Small intestine (tissue), 7 donors: ENCODE measurements at regions not wholly inside any gene's neighbourhood (a gene's known extent, or its start where the extent isn't known, plus 50 kb on each side); places are given as distances from the start of the nearest gene placed in this dataset.
"Not testable (repeated sequence)": the region's sequence is repeated elsewhere in the genome, so short reads cannot be mapped to it uniquely, and the experiment has no call there.

Experiments
- DNase-seq, 2 donors: peaks; one replicate each; pipeline versions ENCODE4 v3.0.0 to v3.0.0-alpha.2; 2013
- FAIRE-seq: peaks from 2 replicates; lab custom pipeline; 2012; peaks lifted over from hg19 to GRCh38; lab: Jason Lieb, UNC
- H3K27ac ChIP-seq, 3 donors: one replicate each; pipeline ENCODE4 v1.5.1; 2013; ENCODE audit warnings: low read length in 2 of 3, mild to moderate bottlenecking in 2 of 3, control low read depth in 1 of 3, inconsistent platforms in 1 of 3, low read depth in 1 of 3, moderate library complexity in 1 of 3
- H3K27me3 ChIP-seq, 3 donors: one replicate each; pipeline ENCODE4 v1.6.1; 2013; ENCODE audit warnings: low read length in 3 of 3, inconsistent platforms in 1 of 3; ENCODE audit not compliant: control insufficient read depth in 3 of 3, insufficient read depth in 3 of 3
- H3K36me3 ChIP-seq, 3 donors: one replicate each; pipeline ENCODE4 v1.6.1; 2013; ENCODE audit warnings: low read length in 3 of 3, inconsistent platforms in 1 of 3, low read depth in 1 of 3, mild to moderate bottlenecking in 1 of 3, moderate library complexity in 1 of 3; ENCODE audit not compliant: control insufficient read depth in 3 of 3, insufficient read depth in 2 of 3
- H3K4me1 ChIP-seq, 3 donors: one replicate each; pipeline ENCODE4 v1.6.1; 2013; ENCODE audit warnings: low read length in 2 of 3, inconsistent platforms in 1 of 3, low read depth in 1 of 3, mild to moderate bottlenecking in 1 of 3, moderate library complexity in 1 of 3; ENCODE audit not compliant: control insufficient read depth in 3 of 3, insufficient read depth in 2 of 3
- H3K4me3 ChIP-seq, 3 donors: one replicate each; pipeline ENCODE4 v1.5.1; 2013; ENCODE audit warnings: low read length in 3 of 3, control low read depth in 1 of 3, inconsistent platforms in 1 of 3, low read depth in 1 of 3, mild to moderate bottlenecking in 1 of 3, moderate library complexity in 1 of 3
- H3K9me3 ChIP-seq, 2 donors: one replicate each; pipeline ENCODE4 v1.6.1; 2013; ENCODE audit warnings: low read depth in 1 of 2, low read length in 1 of 2; ENCODE audit not compliant: control insufficient read depth in 2 of 2, insufficient read depth in 1 of 2
- WGBS, 3 donors: extraction: QIAGEN DNeasy Blood & Tissue Kit; methylation state at CpG; one replicate each; pipeline ENCODE4 v1.1.7; 2013; 5-methylcytosine and 5-hydroxymethylcytosine counted together
- donor health status: healthy with polysubstance abuse.
- donor health status: control.
- donor health status: control.
- donor health status: Bipolar disorder and iron deficiency.
- donor health status: healthy.

DNA sequence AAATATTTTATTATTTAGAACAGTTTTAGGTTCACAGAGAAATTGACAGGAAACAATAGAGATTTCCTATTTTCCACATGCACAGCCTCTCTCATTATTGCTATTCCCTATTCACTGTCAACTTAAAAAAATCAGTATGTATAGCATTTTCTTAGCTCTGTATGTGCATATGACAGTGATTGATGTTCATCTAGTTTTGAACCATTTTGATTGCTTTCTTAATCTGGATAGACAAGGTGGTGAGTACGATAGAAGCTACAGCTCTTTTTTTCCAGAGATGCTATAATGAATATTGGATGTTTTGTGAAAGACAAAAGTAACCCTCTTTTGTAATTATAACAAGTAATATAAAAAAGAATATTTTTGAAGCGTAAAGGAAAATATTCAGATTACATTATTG is 201.2 kb upstream of the ARRDC3 start:
- DNase-seq (no peak), FAIRE-seq (no peak)
- no peaks in the 10 kb centered on the region for H3K4me1 ChIP-seq
- no peaks in the 10 kb centered on the region for H3K36me3 ChIP-seq
- no peak overlapping the region for H3K27ac ChIP-seq
- no peaks in the 10 kb centered on the region for H3K27me3 ChIP-seq
- H3K9me3 ChIP-seq, result peaks cover 0 to 5% of the 10 kb centered on the region in 2 donors
- WGBS, 3 donors, result 84 to 89% (median 85%) methylated on average over 2 of the region's 2 CpGs
- no peak overlapping the region for H3K4me3 ChIP-seq

DNA sequence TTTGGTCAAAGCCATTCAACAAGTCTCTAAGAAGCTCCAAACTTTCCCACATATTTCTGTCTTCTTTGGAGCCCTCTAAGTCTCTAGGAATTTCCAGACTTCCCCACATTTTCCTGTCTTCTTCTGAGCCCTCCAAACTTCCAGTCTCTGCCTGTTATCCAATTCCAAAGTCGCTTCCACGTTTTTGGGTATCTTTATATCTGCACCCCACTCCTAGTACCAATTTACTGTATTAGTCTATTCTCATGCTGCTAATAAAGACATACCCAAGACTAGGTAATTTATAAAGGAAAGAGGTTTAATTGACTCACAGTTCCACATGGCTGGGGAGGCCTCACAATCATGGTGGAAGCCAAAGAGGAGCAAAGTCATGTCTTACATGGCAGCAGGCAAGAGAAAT is 182.9 kb upstream of the ARRDC3 start:
- 82 to 89% (median 85%) methylated on average over 2 of the region's 2 CpGs for WGBS, 3 donors
- H3K27ac ChIP-seq, DNase-seq, H3K27me3 ChIP-seq, H3K4me3 ChIP-seq, H3K4me1 ChIP-seq, H3K36me3 ChIP-seq, FAIRE-seq: not testable (repeated sequence)
- peaks cover 0 to 25% of the 10 kb centered on the region in 2 donors for H3K9me3 ChIP-seq

DNA sequence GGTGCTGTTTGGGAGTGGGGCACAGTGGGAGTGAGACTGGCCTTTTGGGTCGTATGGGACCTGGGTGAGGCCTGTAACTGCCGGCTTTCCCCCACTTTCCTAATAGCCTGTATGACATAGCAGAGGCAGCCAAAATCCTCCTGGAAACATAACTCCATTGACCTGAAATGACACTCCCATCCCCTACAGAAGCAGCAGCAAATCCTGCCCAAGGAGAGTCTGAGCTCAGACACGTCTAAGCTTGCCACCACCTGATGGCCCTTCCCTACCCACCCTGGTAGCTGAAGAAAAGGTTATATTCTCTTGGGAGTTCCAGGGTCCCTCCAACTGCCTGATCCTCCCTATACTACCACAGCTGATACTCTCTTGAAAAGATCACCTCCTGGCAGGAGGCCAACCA is 179.8 kb upstream of the ARRDC3 start:
- H3K4me1 ChIP-seq, result no peaks in the 10 kb centered on the region
- H3K4me3 ChIP-seq, result no peak overlapping the region
- 76 to 82% (median 81%) methylated on average over 3 of the region's 3 CpGs for WGBS, 3 donors
- FAIRE-seq (no peak), DNase-seq (no peak)
- no peak overlapping the region for H3K27ac ChIP-seq
- H3K27me3 ChIP-seq, result no peaks in the 10 kb centered on the region
- H3K9me3 ChIP-seq, result peaks cover 0 to 25% of the 10 kb centered on the region in 2 donors
- no peaks in the 10 kb centered on the region for H3K36me3 ChIP-seq

DNA sequence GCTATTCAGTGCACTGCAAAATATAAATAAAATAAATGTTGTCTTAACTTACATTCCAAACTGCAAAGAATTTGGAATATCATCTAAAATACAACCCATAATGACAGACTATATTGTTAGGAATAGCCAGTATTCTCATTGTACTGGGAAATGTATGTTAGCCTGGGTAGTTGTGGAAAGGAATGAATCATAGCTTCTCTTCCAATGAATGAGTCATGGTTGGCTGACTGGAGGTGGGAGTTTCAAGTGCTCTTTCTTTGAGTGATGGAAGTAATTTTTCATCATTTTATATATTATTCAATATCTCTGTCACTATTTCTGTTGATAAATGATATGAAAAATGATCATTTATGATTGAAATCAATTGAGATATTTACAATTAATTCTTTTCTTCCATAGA is 158.6 kb upstream of the ARRDC3 start:
- H3K9me3 ChIP-seq, result no peaks in the 10 kb centered on the region
- no peaks in the 10 kb centered on the region for H3K27me3 ChIP-seq
- no peaks in the 10 kb centered on the region for H3K36me3 ChIP-seq
- H3K4me3 ChIP-seq, result no peak overlapping the region
- no peak for FAIRE-seq
- H3K27ac ChIP-seq, result no peak overlapping the region
- no peak for DNase-seq
- H3K4me1 ChIP-seq, result no peaks in the 10 kb centered on the region

DNA sequence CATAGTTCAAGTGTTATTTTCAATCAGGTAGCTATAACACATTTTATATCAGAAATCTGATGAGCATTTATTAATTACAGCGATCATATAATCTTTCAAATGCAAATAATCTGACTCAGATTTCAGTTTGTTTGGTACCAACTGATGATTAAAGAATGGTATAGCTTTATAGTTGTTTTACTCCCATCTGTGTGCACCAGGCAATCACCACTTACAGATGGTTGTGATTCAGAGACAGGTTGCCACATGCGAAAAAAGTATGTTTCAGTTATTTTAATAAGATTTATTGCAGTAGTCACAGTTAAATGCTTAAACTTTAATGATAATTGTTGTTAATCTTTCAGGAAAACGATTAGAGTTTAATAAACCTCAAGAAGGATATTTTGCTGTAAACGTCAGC is 155.1 kb upstream of the ARRDC3 start:
- no peaks in the 10 kb centered on the region for H3K4me1 ChIP-seq
- H3K9me3 ChIP-seq, result no peaks in the 10 kb centered on the region
- H3K36me3 ChIP-seq, result no peaks in the 10 kb centered on the region
- DNase-seq (no peak), FAIRE-seq (no peak)
- 73 to 81% (median 73%) methylated on average over 4 of the region's 4 CpGs for WGBS, 3 donors
- no peak overlapping the region for H3K4me3 ChIP-seq
- no peaks in the 10 kb centered on the region for H3K27me3 ChIP-seq
- no peak overlapping the region for H3K27ac ChIP-seq

DNA sequence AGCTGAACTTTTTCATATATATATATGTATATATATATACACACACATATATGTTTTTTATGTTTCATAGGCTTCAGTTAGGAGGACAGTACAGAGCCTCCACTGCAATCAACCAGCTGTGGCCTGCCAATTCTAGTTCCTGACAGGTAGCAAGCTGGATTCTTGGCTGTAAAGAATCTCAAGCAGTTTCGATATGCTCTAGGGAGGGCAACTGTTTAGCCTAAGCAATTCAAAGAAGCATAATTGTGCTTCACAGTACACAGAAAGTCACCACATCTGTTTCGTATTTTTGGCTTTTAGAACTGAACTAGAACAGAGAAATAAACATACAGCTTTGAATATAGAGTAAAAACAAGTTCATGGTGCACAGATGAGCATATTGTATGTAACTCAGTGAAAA is 152.4 kb upstream of the ARRDC3 start:
- WGBS, 3 donors, result 53 to 62% (median 58%) methylated on average over 2 of the region's 2 CpGs
- Histone ChIP-seq H3K4me3 (no peak overlapping the region), H3K27ac (no peak overlapping the region), H3K36me3 (no peaks in the 10 kb centered on the region), H3K4me1 (no peaks in the 10 kb centered on the region), H3K27me3 (no peaks in the 10 kb centered on the region), H3K9me3 (no peaks in the 10 kb centered on the region)
- no peak for FAIRE-seq
- no peak for DNase-seq

DNA sequence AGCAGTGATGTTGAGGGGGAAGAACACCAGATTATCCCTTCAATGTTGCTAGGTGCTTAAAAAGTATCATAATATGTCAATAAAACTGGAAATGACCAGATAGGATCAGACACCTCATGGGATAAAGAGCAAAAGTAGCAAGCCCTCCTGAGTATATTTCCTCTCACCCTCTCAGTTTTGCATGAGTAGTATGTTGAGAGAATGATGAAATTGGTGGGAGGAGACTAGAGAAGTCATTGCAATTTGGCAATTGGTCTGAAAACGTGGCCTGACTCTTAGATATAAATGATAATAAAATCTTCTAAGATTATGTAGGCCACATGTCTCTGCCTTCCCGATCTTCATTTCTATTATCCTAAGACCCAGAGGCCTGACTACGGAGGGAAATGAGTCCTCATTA is 151.2 kb upstream of the ARRDC3 start:
- Histone ChIP-seq H3K27ac (no peak overlapping the region), H3K4me1 (no peaks in the 10 kb centered on the region), H3K36me3 (no peaks in the 10 kb centered on the region), H3K27me3 (no peaks in the 10 kb centered on the region), H3K4me3 (no peak overlapping the region), H3K9me3 (peaks cover 0 to 1% of the 10 kb centered on the region in 2 donors)
- WGBS, 3 donors, result 67 to 79% (median 73%) methylated on average over 3 of the region's 3 CpGs
- FAIRE-seq (no peak), DNase-seq (no peak)

DNA sequence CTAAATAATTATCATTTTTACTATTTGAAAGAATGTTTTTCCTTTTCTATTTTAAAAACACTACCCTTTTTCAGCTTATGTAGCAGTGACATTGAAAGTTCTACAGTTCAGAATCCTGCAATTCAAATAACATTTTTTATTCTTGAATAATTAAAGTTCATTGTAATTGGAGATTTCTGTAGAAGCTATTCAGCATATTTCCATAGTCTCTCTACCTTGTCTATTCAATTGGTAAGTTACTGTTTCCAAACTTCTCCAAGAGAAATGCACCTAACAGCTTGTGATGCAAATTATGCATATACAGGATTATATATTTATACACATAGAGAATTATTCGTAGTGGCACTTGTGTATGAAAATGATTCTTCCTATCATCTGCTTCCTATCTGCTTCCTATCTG is 149.7 kb upstream of the ARRDC3 start:
- H3K9me3 ChIP-seq, result peaks cover 0 to 4% of the 10 kb centered on the region in 2 donors
- WGBS, 3 donors, result 77 to 86% (median 78%) methylated on average over 1 of the region's 1 CpG

DNA sequence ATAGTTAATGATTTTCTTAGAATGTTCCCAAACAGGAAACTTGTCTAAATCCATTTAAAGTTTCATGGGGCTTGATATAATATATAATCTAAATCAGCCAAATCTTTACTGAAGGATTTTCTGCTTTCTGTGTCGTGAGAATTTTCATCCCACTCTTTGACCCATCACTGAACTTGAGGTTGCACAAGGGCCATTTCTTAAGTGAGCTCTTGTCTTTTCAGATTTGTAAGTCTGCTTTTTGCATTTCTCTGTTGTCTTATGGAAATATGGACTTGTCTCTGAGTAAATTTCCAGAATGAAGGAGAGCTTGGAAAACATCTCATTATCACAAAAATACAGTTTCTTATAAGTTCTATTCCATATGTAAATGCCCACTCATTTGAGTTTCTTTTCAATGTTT is 149.2 kb upstream of the ARRDC3 start:
- WGBS, 3 donors, result 43 to 77% (median 46%) methylated on average over 1 of the region's 1 CpG
- H3K36me3 ChIP-seq, result no peaks in the 10 kb centered on the region
- H3K27ac ChIP-seq, result no peak overlapping the region
- no peak overlapping the region for H3K4me3 ChIP-seq
- no peaks in the 10 kb centered on the region for H3K4me1 ChIP-seq
- peaks cover 0 to 4% of the 10 kb centered on the region in 2 donors for H3K9me3 ChIP-seq
- FAIRE-seq (no peak), DNase-seq (no peak)
- H3K27me3 ChIP-seq, result no peaks in the 10 kb centered on the region

More for the DNA sequence above, 149.7 kb upstream of the ARRDC3 start:
- Histone ChIP-seq H3K27ac (no peak overlapping the region), H3K27me3 (no peaks in the 10 kb centered on the region), H3K4me1 (no peaks in the 10 kb centered on the region), H3K4me3 (no peak overlapping the region), H3K36me3 (no peaks in the 10 kb centered on the region)
- no peak for DNase-seq
- no peak for FAIRE-seq
